ENCODE measurements at regions not wholly inside any gene's neighbourhood (a gene's known extent, or its start where the extent isn't known, plus 50 kb on each side); places are given as distances from the start of the nearest gene placed in this dataset.
"Not testable (repeated sequence)": the region's sequence is repeated elsewhere in the genome, so short reads cannot be mapped to it uniquely, and the experiment has no call there.

- H2BK120ac ChIP-seq (ENCODE audit: low read depth, low read length), result no peak overlapping the region
- no peak overlapping the region for H3K56ac ChIP-seq (ENCODE audit: low read length)
- H3K9ac ChIP-seq (ENCODE audit: low read length), result no peak overlapping the region
- H3K23ac ChIP-seq (ENCODE audit: low read length), result no peak overlapping the region
- H3K18ac ChIP-seq (ENCODE audit: low read length), result no peak overlapping the region
- H2BK5ac ChIP-seq (ENCODE audit: low read length), result no peak overlapping the region
- no peaks in the 10 kb centered on the region for H3K36me3 ChIP-seq (ENCODE audit: control insufficient read depth, insufficient read depth, low read length)
- no peaks in the 10 kb centered on the region for H3K79me1 ChIP-seq (ENCODE audit: low read length)
- no peak overlapping the region for H3K27ac ChIP-seq (ENCODE audit: low read depth, low read length)
- no peak overlapping the region for H2BK15ac ChIP-seq (replicated peaks; ENCODE audit: low read depth)
- no peak overlapping the region for H3K4ac ChIP-seq (ENCODE audit: low read depth, low read length)
- no peak overlapping the region for H4K5ac ChIP-seq (ENCODE audit: low read length)
- no peak overlapping the region for H4K8ac ChIP-seq (ENCODE audit: low read depth, low read length)
- no CpG with 5 or more reads among the region's 2 CpGs for WGBS (ENCODE audit: extremely low coverage, insufficient coverage, low lambda C conversion rate)
- no peak for DNase-seq
- H3K4me1 ChIP-seq (ENCODE audit: control insufficient read depth, low read depth, low read length), result no peaks in the 10 kb centered on the region
- H2AK5ac ChIP-seq (ENCODE audit: low read length), result no peak overlapping the region
- no peak overlapping the region for H3K4me2 ChIP-seq (ENCODE audit: low read length)
- H3K4me3 ChIP-seq (ENCODE audit: low read length), result no peak overlapping the region
- H3K27me3 ChIP-seq (ENCODE audit: insufficient read depth, low read length, poor library complexity), result no peaks in the 10 kb centered on the region
- H3K79me2 ChIP-seq (ENCODE audit: control insufficient read depth, insufficient read depth, low read length), result no peaks in the 10 kb centered on the region
These were observed 78.6 kb upstream of the ABCA1 start for GRCh38 chr9:105006514-105006913.

- H3K36me3 ChIP-seq (ENCODE audit: control insufficient read depth, insufficient read depth, low read length), result no peaks in the 10 kb centered on the region
- DNase-seq, result no peak
- H3K79me1 ChIP-seq (ENCODE audit: low read length), result no peaks in the 10 kb centered on the region
- H3K4ac ChIP-seq (ENCODE audit: low read depth, low read length), result no peak overlapping the region
- H2BK15ac ChIP-seq (replicated peaks; ENCODE audit: low read depth), result no peak overlapping the region
- no CpG with 5 or more reads among the region's 2 CpGs for WGBS (ENCODE audit: extremely low coverage, insufficient coverage, low lambda C conversion rate)
- H3K4me1 ChIP-seq (ENCODE audit: control insufficient read depth, low read depth, low read length), result no peaks in the 10 kb centered on the region
- no peaks in the 10 kb centered on the region for H3K79me2 ChIP-seq (ENCODE audit: control insufficient read depth, insufficient read depth, low read length)
- no peak overlapping the region for H3K23ac ChIP-seq (ENCODE audit: low read length)
- no peak overlapping the region for H3K27ac ChIP-seq (ENCODE audit: low read depth, low read length)
- no peak overlapping the region for H2BK120ac ChIP-seq (ENCODE audit: low read depth, low read length)
- no peak overlapping the region for H3K4me2 ChIP-seq (ENCODE audit: low read length)
- no peaks in the 10 kb centered on the region for H3K27me3 ChIP-seq (ENCODE audit: insufficient read depth, low read length, poor library complexity)
- no peak overlapping the region for H3K4me3 ChIP-seq (ENCODE audit: low read length)
- no peak overlapping the region for H3K18ac ChIP-seq (ENCODE audit: low read length)
- no peak overlapping the region for H2AK5ac ChIP-seq (ENCODE audit: low read length)
- H2BK5ac ChIP-seq (ENCODE audit: low read length), result no peak overlapping the region
- H3K9ac ChIP-seq (ENCODE audit: low read length), result no peak overlapping the region
- H4K8ac ChIP-seq (ENCODE audit: low read depth, low read length), result no peak overlapping the region
- no peak overlapping the region for H3K56ac ChIP-seq (ENCODE audit: low read length)
- H4K5ac ChIP-seq (ENCODE audit: low read length), result no peak overlapping the region
These were observed 79.2 kb upstream of the ABCA1 start for GRCh38 chr9:105007143-105007542.

- H4K5ac ChIP-seq (ENCODE audit: low read length); DNase-seq; H3K79me2 ChIP-seq (ENCODE audit: control insufficient read depth, insufficient read depth, low read length); H2BK5ac ChIP-seq (ENCODE audit: low read length); H3K4me1 ChIP-seq (ENCODE audit: control insufficient read depth, low read depth, low read length); H3K56ac ChIP-seq (ENCODE audit: low read length); H3K36me3 ChIP-seq (ENCODE audit: control insufficient read depth, insufficient read depth, low read length); H3K9ac ChIP-seq (ENCODE audit: low read length); H3K79me1 ChIP-seq (ENCODE audit: low read length); H3K4ac ChIP-seq (ENCODE audit: low read depth, low read length); H3K23ac ChIP-seq (ENCODE audit: low read length); H4K8ac ChIP-seq (ENCODE audit: low read depth, low read length); H3K27ac ChIP-seq (ENCODE audit: low read depth, low read length); H2AK5ac ChIP-seq (ENCODE audit: low read length); H2BK120ac ChIP-seq (ENCODE audit: low read depth, low read length); H3K4me2 ChIP-seq (ENCODE audit: low read length); H3K4me3 ChIP-seq (ENCODE audit: low read length); H3K18ac ChIP-seq (ENCODE audit: low read length); H2BK15ac ChIP-seq (replicated peaks; ENCODE audit: low read depth); H3K27me3 ChIP-seq (ENCODE audit: insufficient read depth, low read length, poor library complexity): not testable (repeated sequence)
- WGBS (ENCODE audit: extremely low coverage, insufficient coverage, low lambda C conversion rate), result no CpG with 5 or more reads among the region's 3 CpGs
These were observed 82.1 kb upstream of the ABCA1 start for GRCh38 chr9:105010089-105010488.

GRCh38 chr9:105021917-105022316, 94.0 kb upstream of the ABCA1 start:
- H4K8ac ChIP-seq (ENCODE audit: low read depth, low read length), result no peak overlapping the region
- no peak overlapping the region for H3K9ac ChIP-seq (ENCODE audit: low read length)

GRCh38 chr9:105022545-105022944, 94.6 kb upstream of the ABCA1 start:
- H3K36me3 ChIP-seq (ENCODE audit: control insufficient read depth, insufficient read depth, low read length); H3K79me2 ChIP-seq (ENCODE audit: control insufficient read depth, insufficient read depth, low read length); H3K4me3 ChIP-seq (ENCODE audit: low read length); H4K8ac ChIP-seq (ENCODE audit: low read depth, low read length); H3K27me3 ChIP-seq (ENCODE audit: insufficient read depth, low read length, poor library complexity); H4K5ac ChIP-seq (ENCODE audit: low read length); H3K79me1 ChIP-seq (ENCODE audit: low read length); H2BK15ac ChIP-seq (replicated peaks; ENCODE audit: low read depth); H3K4ac ChIP-seq (ENCODE audit: low read depth, low read length); H3K4me1 ChIP-seq (ENCODE audit: control insufficient read depth, low read depth, low read length); H3K18ac ChIP-seq (ENCODE audit: low read length); H3K4me2 ChIP-seq (ENCODE audit: low read length); DNase-seq; H2AK5ac ChIP-seq (ENCODE audit: low read length); H3K56ac ChIP-seq (ENCODE audit: low read length); H3K23ac ChIP-seq (ENCODE audit: low read length); H2BK5ac ChIP-seq (ENCODE audit: low read length); H3K27ac ChIP-seq (ENCODE audit: low read depth, low read length); H3K9ac ChIP-seq (ENCODE audit: low read length); H2BK120ac ChIP-seq (ENCODE audit: low read depth, low read length): not testable (repeated sequence)
- no CpG with 5 or more reads among the region's 5 CpGs for WGBS (ENCODE audit: extremely low coverage, insufficient coverage, low lambda C conversion rate)

More at GRCh38 chr9:105021917-105022316, 94.0 kb upstream of the ABCA1 start:
- no peak for DNase-seq
- no peak overlapping the region for H2AK5ac ChIP-seq (ENCODE audit: low read length)
- H3K4me3 ChIP-seq (ENCODE audit: low read length), result no peak overlapping the region
- H3K4me1 ChIP-seq (ENCODE audit: control insufficient read depth, low read depth, low read length), result no peaks in the 10 kb centered on the region
- H2BK15ac ChIP-seq (replicated peaks; ENCODE audit: low read depth), result no peak overlapping the region
- no peaks in the 10 kb centered on the region for H3K27me3 ChIP-seq (ENCODE audit: insufficient read depth, low read length, poor library complexity)
- H3K18ac ChIP-seq (ENCODE audit: low read length), result no peak overlapping the region
- H3K4ac ChIP-seq (ENCODE audit: low read depth, low read length), result no peak overlapping the region
- H3K79me2 ChIP-seq (ENCODE audit: control insufficient read depth, insufficient read depth, low read length), result no peaks in the 10 kb centered on the region
- no peak overlapping the region for H3K27ac ChIP-seq (ENCODE audit: low read depth, low read length)
- no peak overlapping the region for H3K56ac ChIP-seq (ENCODE audit: low read length)
- H3K36me3 ChIP-seq (ENCODE audit: control insufficient read depth, insufficient read depth, low read length), result no peaks in the 10 kb centered on the region
- H4K5ac ChIP-seq (ENCODE audit: low read length), result no peak overlapping the region
- WGBS (ENCODE audit: extremely low coverage, insufficient coverage, low lambda C conversion rate), result no CpG with 5 or more reads among the region's 3 CpGs
- no peak overlapping the region for H2BK120ac ChIP-seq (ENCODE audit: low read depth, low read length)
- no peaks in the 10 kb centered on the region for H3K79me1 ChIP-seq (ENCODE audit: low read length)
- H2BK5ac ChIP-seq (ENCODE audit: low read length), result no peak overlapping the region
- no peak overlapping the region for H3K23ac ChIP-seq (ENCODE audit: low read length)
- no peak overlapping the region for H3K4me2 ChIP-seq (ENCODE audit: low read length)

- Histone ChIP-seq H3K27me3 (ENCODE audit: insufficient read depth, low read length, poor library complexity) (no peaks in the 10 kb centered on the region), H3K9ac (ENCODE audit: low read length) (no peak overlapping the region), H2BK5ac (ENCODE audit: low read length) (no peak overlapping the region), H3K23ac (ENCODE audit: low read length) (no peak overlapping the region), H3K4me2 (ENCODE audit: low read length) (no peak overlapping the region), H2BK15ac (replicated peaks; ENCODE audit: low read depth) (no peak overlapping the region), H3K18ac (ENCODE audit: low read length) (no peak overlapping the region), H3K56ac (ENCODE audit: low read length) (no peak overlapping the region), H3K4me1 (ENCODE audit: control insufficient read depth, low read depth, low read length) (no peaks in the 10 kb centered on the region), H4K8ac (ENCODE audit: low read depth, low read length) (no peak overlapping the region), H3K4me3 (ENCODE audit: low read length) (no peak overlapping the region), H3K36me3 (ENCODE audit: control insufficient read depth, insufficient read depth, low read length) (no peaks in the 10 kb centered on the region), H3K4ac (ENCODE audit: low read depth, low read length) (no peak overlapping the region), H4K5ac (ENCODE audit: low read length) (no peak overlapping the region), H2BK120ac (ENCODE audit: low read depth, low read length) (no peak overlapping the region), H3K27ac (ENCODE audit: low read depth, low read length) (no peak overlapping the region), H3K79me1 (ENCODE audit: low read length) (no peaks in the 10 kb centered on the region), H3K79me2 (ENCODE audit: control insufficient read depth, insufficient read depth, low read length) (no peaks in the 10 kb centered on the region), H2AK5ac (ENCODE audit: low read length) (no peak overlapping the region)
- WGBS (ENCODE audit: extremely low coverage, insufficient coverage, low lambda C conversion rate), result no CpG with 5 or more reads among the region's 1 CpG
- DNase-seq, result peak; percentile 37
These were observed 95.8 kb upstream of the ABCA1 start for GRCh38 chr9:105023788-105024187.

Measured in mesendoderm (in vitro differentiated cells).